SU-DHL-6 (cell line): ENCODE measurements at regions not wholly inside any gene's neighbourhood (a gene's known extent, or its start where the extent isn't known, plus 50 kb on each side); places are given as distances from the start of the nearest gene placed in this dataset.

ENCODE experiments used
- CTCF ChIP-seq: fragments of 200-600 bp; sonication (generic); IDR thresholded peaks from one replicate; pipeline ENCODE4 v1.5.1; 2017; ENCODE audit warnings: antibody characterized with exemption, mild to moderate bottlenecking, low read length, moderate library complexity; ENCODE audit not compliant: insufficient read depth, poor library complexity, severe bottlenecking
- EZH2phosphoT487 ChIP-seq: fragments of 200-600 bp; sonication (generic), shearing (Covaris generic); conservative IDR thresholded peaks from 2 replicates; pipeline ENCODE4 v1.6.1; 2018; ENCODE audit warnings: mild to moderate bottlenecking, antibody characterized with exemption, low read length, moderate library complexity, mixed read lengths

- TF ChIP-seq EZH2phosphoT487 = no peak
- TF ChIP-seq CTCF = no peak
Measured at GRCh38 chr16:73966851-73967250, 329.8 kb upstream of the PSMD7 start.
